Fibroblast of skin of left biceps (primary cell): ENCODE measurements at regions not wholly inside any gene's neighbourhood (a gene's known extent, or its start where the extent isn't known, plus 50 kb on each side); places are given as distances from the start of the nearest gene placed in this dataset.

Experiments
- DNase-seq, 2 experiments: peaks; one replicate each; pipeline ENCODE4 v3.0.0-alpha.2; 2013; ENCODE audit warnings: low read depth in 2 of 2

- DNase-seq, result no peak
These were observed 66.0 kb upstream of the ZFAND5 start for GRCh38 chr9:72431036-72431435.

- peak; percentile 89 to 91 for DNase-seq
These were observed 63.3 kb upstream of the ZFAND5 start for GRCh38 chr9:72428329-72428728.

GRCh38 chr9:72427801-72428200 is 62.8 kb upstream of the ZFAND5 start:
- no peak for DNase-seq

GRCh38 chr9:72424131-72424530 is 59.1 kb upstream of the ZFAND5 start:
- DNase-seq, result no peak

- no peak for DNase-seq
These were observed 57.2 kb upstream of the ZFAND5 start for GRCh38 chr9:72422214-72422613.

GRCh38 chr9:72420783-72421182 is 55.8 kb upstream of the ZFAND5 start:
- no peak for DNase-seq

GRCh38 chr9:72415948-72416347 is 50.9 kb upstream of the ZFAND5 start:
- no peak for DNase-seq

GRCh38 chr9:72415163-72415562 is 50.2 kb upstream of the ZFAND5 start:
- DNase-seq, result no peak
